IMR-90 (cell line): ENCODE measurements at regions not wholly inside any gene's neighbourhood (a gene's known extent, or its start where the extent isn't known, plus 50 kb on each side); places are given as distances from the start of the nearest gene placed in this dataset.

Source experiments
- ATAC-seq: fragments of 200-7000 bp; cut with Tn5 transposase; 2 replicates; pipeline ENCODE4 v1.9.1; 2020; ENCODE audit warnings: low read depth, mild to moderate bottlenecking, moderate library complexity
- BruUV-seq: library from RNA; stranded (reverse); fragments of 400-500 nt; replicated peaks from 2 replicates; lab custom pipeline; 2021; lab: Mats Ljungman, UMichigan
- CTCF ChIA-PET: fragments of 300-600 bp; formaldehyde crosslinking; extraction: SDS; loops from one replicate; lab custom pipeline; 2021; ENCODE audit warnings: antibody characterized with exemption; lab: Yijun Ruan, JAX
- POLR2A ChIA-PET: fragments of 300-600 bp; sonication (Branson Sonifier 250); formaldehyde crosslinking; loops from one replicate; lab custom pipeline; 2022; ENCODE audit warnings: antibody characterized with exemption; ENCODE audit not compliant: unreplicated experiment; lab: Charles Lee
- DNase-seq: peaks from one replicate; pipeline ENCODE4 v3.0.0; 2013
- H2AFZ ChIP-seq: replicated peaks from 2 replicates; pipeline ENCODE3; 2013; ENCODE audit warnings: low read length, mild to moderate bottlenecking; ENCODE audit not compliant: poor library complexity
- H2AK5ac ChIP-seq: 2 replicates; pipeline ENCODE4 v1.6.1; 2013; ENCODE audit warnings: low read depth, low read length, inconsistent platforms
- H2AK9ac ChIP-seq: replicated peaks from 2 replicates; pipeline ENCODE3; 2013; ENCODE audit warnings: mild to moderate bottlenecking, low read depth, low read length, moderate library complexity; ENCODE audit not compliant: poor library complexity
- H2BK120ac ChIP-seq: 2 replicates; pipeline ENCODE4 v1.6.1; 2013; ENCODE audit warnings: low read depth, low read length, inconsistent platforms
- H2BK15ac ChIP-seq: 3 replicates; pipeline ENCODE4 v1.6.1; 2013; ENCODE audit warnings: low read depth, low read length, inconsistent platforms
- H2BK20ac ChIP-seq: 2 replicates; pipeline ENCODE4 v1.6.1; 2013; ENCODE audit warnings: low read depth, mild to moderate bottlenecking, inconsistent platforms, low read length, moderate library complexity
- H2BK5ac ChIP-seq: 2 replicates; pipeline ENCODE4 v1.6.1; 2013; ENCODE audit warnings: mild to moderate bottlenecking, low read depth, low read length, inconsistent platforms; ENCODE audit not compliant: poor library complexity, severe bottlenecking
- H3K14ac ChIP-seq: replicated peaks from 2 replicates; pipeline ENCODE4 v1.6.1; 2013; ENCODE audit warnings: low read depth, low read length, inconsistent platforms
- H3K18ac ChIP-seq: 2 replicates; pipeline ENCODE4 v1.6.1; 2013; ENCODE audit warnings: low read depth, low read length, control low read depth
- H3K23ac ChIP-seq: 2 replicates; pipeline ENCODE4 v1.6.1; 2013; ENCODE audit warnings: low read depth, low read length, inconsistent platforms
- H3K27ac ChIP-seq: 2 replicates; pipeline ENCODE4 v1.5.1; 2013; ENCODE audit warnings: mild to moderate bottlenecking, control low read depth, low read length; ENCODE audit not compliant: insufficient read depth
- H3K27me3 ChIP-seq: 2 replicates; pipeline ENCODE4 v1.6.1; 2013; ENCODE audit warnings: low read length; ENCODE audit not compliant: control insufficient read depth, insufficient read depth
- H3K36me3 ChIP-seq: 2 replicates; pipeline ENCODE4 v1.6.1; 2013; ENCODE audit warnings: low read length, mixed read lengths; ENCODE audit not compliant: control insufficient read depth, insufficient read depth
- H3K4ac ChIP-seq: 2 replicates; pipeline ENCODE4 v1.6.1; 2013; ENCODE audit warnings: low read depth, low read length, inconsistent platforms
- H3K4me1 ChIP-seq: 2 replicates; pipeline ENCODE4 v1.6.1; 2013; ENCODE audit warnings: low read length, mixed read lengths; ENCODE audit not compliant: control insufficient read depth, insufficient read depth
- H3K4me2 ChIP-seq: 2 replicates; pipeline ENCODE4 v1.6.1; 2013; ENCODE audit warnings: low read depth, mild to moderate bottlenecking, control low read depth, low read length, moderate library complexity
- H3K4me3 ChIP-seq: 2 replicates; pipeline ENCODE4 v1.5.1; 2013; ENCODE audit warnings: low read depth, mild to moderate bottlenecking, control low read depth, low read length, moderate library complexity; ENCODE audit not compliant: insufficient read depth
- H3K56ac ChIP-seq: 2 replicates; pipeline ENCODE4 v1.6.1; 2013; ENCODE audit warnings: low read length, inconsistent platforms; ENCODE audit not compliant: insufficient read depth; ENCODE audit errors: extremely low read depth
- H3K79me1 ChIP-seq, 2 experiments: 2 replicates each; pipeline ENCODE4 v1.6.1; 2013; ENCODE audit warnings: low read length in 2 of 2, inconsistent platforms in 1 of 2, low read depth in 1 of 2
- H3K9ac ChIP-seq: 2 replicates; pipeline ENCODE4 v1.6.1; 2013; ENCODE audit warnings: low read depth, low read length, control low read depth
- H3K9me1 ChIP-seq: 2 replicates; pipeline ENCODE4 v1.6.1; 2013; ENCODE audit warnings: low read length, inconsistent platforms; ENCODE audit not compliant: insufficient read depth
- H3K9me3 ChIP-seq: 2 replicates; pipeline ENCODE4 v1.6.1; 2013; ENCODE audit warnings: low read length; ENCODE audit not compliant: control insufficient read depth, insufficient read depth
- H4K20me1 ChIP-seq: 2 replicates; pipeline ENCODE4 v1.6.1; 2013; ENCODE audit warnings: low read length, inconsistent platforms; ENCODE audit not compliant: insufficient read depth
- H4K5ac ChIP-seq: 2 replicates; pipeline ENCODE4 v1.6.1; 2013; ENCODE audit warnings: mild to moderate bottlenecking, low read depth, low read length, control low read depth
- H4K8ac ChIP-seq, 2 experiments: 2 replicates each; pipeline ENCODE4 v1.6.1; 2013; ENCODE audit warnings: low read depth in 2 of 2, low read length in 2 of 2, control low read depth in 1 of 2, inconsistent platforms in 1 of 2
- H4K91ac ChIP-seq: 2 replicates; pipeline ENCODE4 v1.6.1; 2013; ENCODE audit warnings: low read depth, low read length, inconsistent platforms; ENCODE audit not compliant: insufficient read depth
- BHLHE40 ChIP-seq: fragments of 150-350 bp; IDR thresholded peaks from 2 replicates; pipeline ENCODE4 v1.6.1; 2016; ENCODE audit warnings: mild to moderate bottlenecking, low read depth, low read length
- FOS ChIP-seq: fragments of 150-350 bp; IDR thresholded peaks from 2 replicates; pipeline ENCODE4 v1.6.1; 2016; ENCODE audit warnings: low read depth, low read length
- SMC3 ChIP-seq: fragments of 150-350 bp; IDR thresholded peaks from 2 replicates; pipeline ENCODE4 v1.6.1; 2016; ENCODE audit warnings: low read depth, mild to moderate bottlenecking, antibody characterized with exemption, low read length, moderate library complexity
- WGBS, 2 experiments: methylation state at CpG; one replicate each; pipeline versions ENCODE4 v1.1.5 to v1.1.7; 2013; ENCODE audit warnings: missing lambda C conversion rate in 2 of 2; ENCODE audit not compliant: insufficient read length in 1 of 2; ENCODE audit errors: extremely low coverage in 2 of 2; 5-methylcytosine and 5-hydroxymethylcytosine counted together
- dilution Hi-C: fragments of 300-500 bp; cut with HindIII; formaldehyde crosslinking; loops from one replicate; pipeline ENCODE4 v1.14.3; 2018; ENCODE audit warnings: low sequenced_read_pairs; ENCODE audit not compliant: unreplicated experiment
- in situ Hi-C: fragments of 300-500 bp; cut with MboI; formaldehyde crosslinking; loops from 3 replicates; pipeline ENCODE4 v1.14.3; 2019; ENCODE audit warnings: low sequenced_read_pairs, inconsistent platforms, mixed read lengths
- intact Hi-C: fragments of 100-400 bp; cut with micrococcal nuclease; formaldehyde crosslinking; loops from 2 replicates; pipeline ENCODE4 v1.10.0; 2022
- TF ChIP-seq, protein P1 (sequence below): conservative IDR thresholded peaks from 2 replicates; pipeline ENCODE4 v1.5.1; 2012; ENCODE audit warnings: mild to moderate bottlenecking, low read depth, low read length, improper control_type of control experiment
- TF ChIP-seq, protein P2 (sequence below): fragments of 150-350 bp; IDR thresholded peaks from 2 replicates; pipeline ENCODE4 v1.6.1; 2016; ENCODE audit warnings: low read depth, mild to moderate bottlenecking, low read length, moderate library complexity, borderline replicate concordance

DNA sequence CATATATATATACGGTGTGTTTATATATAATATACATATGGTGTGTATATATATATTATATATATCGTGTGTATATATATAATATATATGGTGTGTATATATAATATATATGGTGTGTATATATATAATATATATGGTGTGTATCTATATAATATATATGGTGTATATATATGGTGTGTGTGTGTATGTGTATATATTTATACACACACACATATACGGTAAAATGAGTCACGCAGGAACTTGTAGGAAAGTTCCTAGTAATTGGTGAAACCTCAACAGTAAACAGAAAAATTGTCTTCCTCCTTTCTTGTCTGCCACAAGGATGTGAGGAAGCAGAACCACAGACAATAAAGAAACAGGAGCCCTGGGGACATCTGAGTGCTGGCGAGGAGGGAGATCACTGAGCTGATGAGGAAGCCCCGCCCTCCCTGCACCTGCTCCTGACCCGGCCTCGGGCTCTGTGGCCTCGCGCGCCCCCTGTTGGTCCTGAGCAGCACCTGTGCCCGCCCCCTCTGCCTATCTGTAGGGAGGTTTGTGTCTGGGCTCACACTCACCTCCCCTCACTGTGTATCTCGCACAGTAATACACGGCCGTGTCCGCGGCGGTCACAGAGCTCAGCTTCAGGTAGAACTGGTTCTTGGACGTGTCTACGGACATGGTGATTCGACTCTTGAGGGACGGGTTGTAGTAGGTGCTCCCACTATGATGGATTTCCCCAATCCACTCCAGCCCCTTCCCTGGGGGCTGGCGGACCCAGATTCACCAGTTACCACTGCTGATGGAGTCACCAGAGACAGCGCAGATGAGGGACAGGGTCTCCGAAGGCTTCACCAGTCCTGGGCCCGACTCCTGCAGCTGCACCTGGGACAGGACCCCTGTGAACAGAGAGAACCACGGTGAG is 1079.4 kb downstream of the TMEM121 start:
- H2BK20ac ChIP-seq, result no peak overlapping the region
- H3K4me1 ChIP-seq, result no peaks in the 10 kb centered on the region
- peaks cover 17% of the 10 kb centered on the region for H3K9me3 ChIP-seq
- no peak overlapping the region for H3K23ac ChIP-seq
- ATAC-seq (no peak), DNase-seq (no peak)
- TF ChIP-seq, protein P1, sequence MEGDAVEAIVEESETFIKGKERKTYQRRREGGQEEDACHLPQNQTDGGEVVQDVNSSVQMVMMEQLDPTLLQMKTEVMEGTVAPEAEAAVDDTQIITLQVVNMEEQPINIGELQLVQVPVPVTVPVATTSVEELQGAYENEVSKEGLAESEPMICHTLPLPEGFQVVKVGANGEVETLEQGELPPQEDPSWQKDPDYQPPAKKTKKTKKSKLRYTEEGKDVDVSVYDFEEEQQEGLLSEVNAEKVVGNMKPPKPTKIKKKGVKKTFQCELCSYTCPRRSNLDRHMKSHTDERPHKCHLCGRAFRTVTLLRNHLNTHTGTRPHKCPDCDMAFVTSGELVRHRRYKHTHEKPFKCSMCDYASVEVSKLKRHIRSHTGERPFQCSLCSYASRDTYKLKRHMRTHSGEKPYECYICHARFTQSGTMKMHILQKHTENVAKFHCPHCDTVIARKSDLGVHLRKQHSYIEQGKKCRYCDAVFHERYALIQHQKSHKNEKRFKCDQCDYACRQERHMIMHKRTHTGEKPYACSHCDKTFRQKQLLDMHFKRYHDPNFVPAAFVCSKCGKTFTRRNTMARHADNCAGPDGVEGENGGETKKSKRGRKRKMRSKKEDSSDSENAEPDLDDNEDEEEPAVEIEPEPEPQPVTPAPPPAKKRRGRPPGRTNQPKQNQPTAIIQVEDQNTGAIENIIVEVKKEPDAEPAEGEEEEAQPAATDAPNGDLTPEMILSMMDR, result no peak
- TF ChIP-seq FOS, result no peak
- TF ChIP-seq SMC3, result no peak
- no peak for TF ChIP-seq BHLHE40
- TF ChIP-seq, protein P2, sequence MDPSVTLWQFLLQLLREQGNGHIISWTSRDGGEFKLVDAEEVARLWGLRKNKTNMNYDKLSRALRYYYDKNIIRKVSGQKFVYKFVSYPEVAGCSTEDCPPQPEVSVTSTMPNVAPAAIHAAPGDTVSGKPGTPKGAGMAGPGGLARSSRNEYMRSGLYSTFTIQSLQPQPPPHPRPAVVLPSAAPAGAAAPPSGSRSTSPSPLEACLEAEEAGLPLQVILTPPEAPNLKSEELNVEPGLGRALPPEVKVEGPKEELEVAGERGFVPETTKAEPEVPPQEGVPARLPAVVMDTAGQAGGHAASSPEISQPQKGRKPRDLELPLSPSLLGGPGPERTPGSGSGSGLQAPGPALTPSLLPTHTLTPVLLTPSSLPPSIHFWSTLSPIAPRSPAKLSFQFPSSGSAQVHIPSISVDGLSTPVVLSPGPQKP, result no peak
- no peak overlapping the region for H2AK9ac ChIP-seq
- BruUV-seq, result no TSS peak
- no peak overlapping the region for H3K27ac ChIP-seq
- H2AFZ ChIP-seq, result no peak overlapping the region
- H2BK15ac ChIP-seq, result no peak overlapping the region
- H2BK120ac ChIP-seq, result no peak overlapping the region
- H3K4ac ChIP-seq, result no peak overlapping the region
- no peak overlapping the region for H2AK5ac ChIP-seq
- no peaks in the 10 kb centered on the region for H4K20me1 ChIP-seq
- H3K9me1 ChIP-seq, result no peaks in the 10 kb centered on the region
- no peak overlapping the region for H3K9ac ChIP-seq
- CTCF ChIA-PET, result no interaction called here
- no peaks in the 10 kb centered on the region for H3K27me3 ChIP-seq
- H3K18ac ChIP-seq, result no peak overlapping the region
- POLR2A ChIA-PET, result no interaction called here
- H3K56ac ChIP-seq, result no peak overlapping the region
- no peak overlapping the region for H4K8ac ChIP-seq
- H3K4me2 ChIP-seq, result no peak overlapping the region
- no peaks in the 10 kb centered on the region for H3K36me3 ChIP-seq
- no peak overlapping the region for H3K14ac ChIP-seq
- 57% methylated on average over 5 of the region's 27 CpGs; no CpG with 5 or more reads in 1 of the 2 experiments for WGBS, 2 experiments
- in situ Hi-C loops, result no loop called here
- dilution Hi-C loops, result no loop called here
- H4K5ac ChIP-seq, result no peak overlapping the region
- H3K79me1 ChIP-seq, result no peaks in the 10 kb centered on the region
- H2BK5ac ChIP-seq, result no peak overlapping the region
- H4K91ac ChIP-seq, result no peak overlapping the region
- no peak overlapping the region for H3K4me3 ChIP-seq
- intact Hi-C loops, result no loop called here
